GM12878 (cell line): ENCODE measurements at regions not wholly inside any gene's neighbourhood (a gene's known extent, or its start where the extent isn't known, plus 50 kb on each side); places are given as distances from the start of the nearest gene placed in this dataset.

ENCODE experiments used
- ATAC-seq: fragments of 200-7000 bp; cut with Tn5 transposase; 3 replicates; pipeline ENCODE4 v1.9.1; 2020; ENCODE audit warnings: mild to moderate bottlenecking, moderate library complexity
- BruUV-seq: library from RNA; stranded (reverse); fragments of 400-500 nt; replicated peaks from 2 replicates; lab custom pipeline; 2021; lab: Mats Ljungman, UMichigan
- CTCF ChIA-PET: fragments of 300-600 bp; sonication (Branson Sonifier 250); formaldehyde crosslinking; extraction: SDS; loops from one replicate; lab custom pipeline; 2021; ENCODE audit warnings: inconsistent platforms; lab: Yijun Ruan, JAX
- POLR2A ChIA-PET: fragments of 350-600 bp; formaldehyde crosslinking; extraction: SDS; loops from one replicate; lab custom pipeline; 2021; ENCODE audit warnings: inconsistent platforms; lab: Charles Lee
- RAD21 ChIA-PET: fragments of 300-600 bp; sonication (Branson Sonifier 250); formaldehyde crosslinking; loops from one replicate; lab custom pipeline; 2023; ENCODE audit warnings: antibody characterized with exemption; ENCODE audit not compliant: unreplicated experiment; lab: Charles Lee
- SMC1A ChIA-PET: fragments of 300-600 bp; sonication (Branson Sonifier 250); formaldehyde crosslinking; loops from one replicate; lab custom pipeline; 2023; ENCODE audit not compliant: unreplicated experiment, uncharacterized antibody; lab: Charles Lee
- DNase-seq: peaks from one replicate; pipeline ENCODE4 v3.0.0-alpha.2; 2011; ENCODE audit warnings: low read depth, low spot score
- FAIRE-seq: peaks from 3 replicates; lab custom pipeline; 2011; peaks lifted over from hg19 to GRCh38; lab: Jason Lieb, UNC
- H2AFZ ChIP-seq: 2 replicates; pipeline ENCODE4 v1.6.0; 2011; ENCODE audit warnings: low read depth, low read length, control low read depth; ENCODE audit not compliant: control insufficient read depth
- H3K27ac ChIP-seq: 2 replicates; pipeline ENCODE4 v1.5.1; 2011; ENCODE audit warnings: control low read depth; ENCODE audit not compliant: control insufficient read depth, insufficient read depth
- H3K27me3 ChIP-seq, 2 experiments: replicated peaks in 1 of 2; 2 replicates each; pipeline versions ENCODE4 v1.6.0 to v1.6.1; 2011; ENCODE audit warnings: low read length in 1 of 2; ENCODE audit not compliant: control insufficient read depth in 2 of 2, insufficient read depth in 2 of 2
- H3K36me3 ChIP-seq, 2 experiments: 2 replicates each; pipeline ENCODE4 v1.5.1; 2011; ENCODE audit warnings: low read length in 1 of 2; ENCODE audit not compliant: control insufficient read depth in 2 of 2, insufficient read depth in 2 of 2
- H3K4me1 ChIP-seq: 2 replicates; pipeline ENCODE4 v1.6.1; 2011; ENCODE audit warnings: mild to moderate bottlenecking, low read length, moderate library complexity, mixed read lengths; ENCODE audit not compliant: control insufficient read depth, insufficient read depth
- H3K4me2 ChIP-seq: 2 replicates; pipeline ENCODE4 v1.6.0; 2011; ENCODE audit warnings: control low read depth; ENCODE audit not compliant: control insufficient read depth, insufficient read depth
- H3K4me3 ChIP-seq: fragments of 200-600 bp; sonication (generic); 2 replicates; pipeline ENCODE4 v1.5.1; 2016
- H3K79me2 ChIP-seq: 2 replicates; pipeline ENCODE4 v1.6.0; 2011; ENCODE audit warnings: low read length; ENCODE audit not compliant: control insufficient read depth, insufficient read depth
- H3K9ac ChIP-seq: 2 replicates; pipeline ENCODE4 v1.8.0; 2011; ENCODE audit warnings: low read length, control low read depth, mixed read lengths; ENCODE audit not compliant: control insufficient read depth, insufficient read depth
- H3K9me3 ChIP-seq: replicated peaks from 3 replicates; pipeline ENCODE4 v1.5.1; 2011; ENCODE audit warnings: mild to moderate bottlenecking, low read length; ENCODE audit not compliant: control insufficient read depth, insufficient read depth
- H4K20me1 ChIP-seq: 2 replicates; pipeline ENCODE4 v1.6.0; 2011; ENCODE audit not compliant: control insufficient read depth, insufficient read depth
- BACH1 ChIP-seq: fragments of 450-650 bp; IDR thresholded peaks from 2 replicates; pipeline ENCODE4 v1.6.1; 2017; ENCODE audit warnings: mild to moderate bottlenecking, borderline replicate concordance
- CBX5 ChIP-seq: sonication (generic); IDR thresholded peaks from 2 replicates; pipeline ENCODE4 v1.6.1; 2016; ENCODE audit warnings: low read depth, moderate library complexity, mild to moderate bottlenecking, inconsistent platforms
- CHD4 ChIP-seq: fragments of 200-600 bp; sonication (generic); IDR thresholded peaks from 2 replicates; pipeline ENCODE4 v1.6.1; 2016; ENCODE audit warnings: mild to moderate bottlenecking
- EGR1 ChIP-seq, 2 experiments: IDR thresholded peaks; 1 replicate in 1 of 2; 2 replicates in 1 of 2; pipeline ENCODE4 v1.6.1; 2011 to 2012; ENCODE audit warnings: low read depth in 2 of 2, low read length in 2 of 2, borderline replicate concordance in 1 of 2, mild to moderate bottlenecking in 1 of 2, moderate library complexity in 1 of 2
- EP300 ChIP-seq, 2 experiments: fragments of 150-350 bp in 1 of 2; IDR thresholded peaks; 2 replicates each; pipeline ENCODE4 v1.6.1; 2011 to 2012; ENCODE audit warnings: low read depth in 2 of 2, low read length in 2 of 2, borderline replicate concordance in 1 of 2, improper control_type of control experiment in 1 of 2, inconsistent platforms in 1 of 2; ENCODE audit not compliant: control insufficient read depth in 1 of 2
- FOS ChIP-seq: IDR thresholded peaks from 3 replicates; pipeline ENCODE4 v1.6.1; 2011; ENCODE audit warnings: borderline replicate concordance; ENCODE audit not compliant: insufficient read length; ENCODE audit errors: extremely low read depth
- KDM1A ChIP-seq: fragments of 200-600 bp; sonication (generic); IDR thresholded peaks from 2 replicates; pipeline ENCODE4 v1.6.1; 2016; ENCODE audit warnings: borderline replicate concordance
- PAX5 ChIP-seq: IDR thresholded peaks from 2 replicates; pipeline ENCODE4 v1.6.1; 2011; ENCODE audit warnings: low read depth, low read length, borderline replicate concordance
- WGBS: methylation state at CpG from one replicate; pipeline ENCODE4 v1.1.6; 2016; ENCODE audit warnings: low lambda C conversion rate; ENCODE audit not compliant: insufficient replicate concordance, insufficient coverage; ENCODE audit errors: missing lambda C conversion rate; 5-methylcytosine and 5-hydroxymethylcytosine counted together
- in situ Hi-C: fragments of 300-500 bp; cut with MboI; formaldehyde crosslinking; loops from 9 replicates; pipeline ENCODE4 v1.14.3; 2018; ENCODE audit warnings: mixed read lengths
- intact Hi-C: fragments of 100-400 bp; cut with micrococcal nuclease; formaldehyde crosslinking; loops from one replicate; pipeline ENCODE4 v1.14.2; 2022; ENCODE audit not compliant: unreplicated experiment

- no peak for TF ChIP-seq EP300 (IDR thresholded peaks at IDR 0.05; ENCODE audit: borderline replicate concordance in 1 of 2, control insufficient read depth in 1 of 2, low read depth in 2 of 2, low read length in 2 of 2)
- TF ChIP-seq CBX5: no peak
- TF ChIP-seq PAX5: no peak
- no peak for TF ChIP-seq EGR1 (IDR thresholded peaks at IDR 0.05; ENCODE audit: borderline replicate concordance in 1 of 2, low read depth in 2 of 2, low read length in 2 of 2)
- TF ChIP-seq CHD4: no peak
- no peak for TF ChIP-seq FOS
- no peak for TF ChIP-seq KDM1A
- TF ChIP-seq, all 136 proteins: peak for 0
Measured at GRCh38 chr11:122340607-122341290, 224.7 kb upstream of the BLID start (continued).

GRCh38 chr11:122339436-122340060 lies 223.5 kb upstream of the BLID start:
- Histone ChIP-seq H3K79me2 (no peaks in the 10 kb centered on the region), H3K27me3 (no peaks in the 10 kb centered on the region), H3K9ac (no peak overlapping the region), H3K27ac (no peak overlapping the region), H3K36me3 (no peaks in the 10 kb centered on the region)
- intact Hi-C loops: no loop called here
- WGBS: 15% methylated on average over 2 of the region's 2 CpGs
- BruUV-seq: no TSS peak
- in situ Hi-C loops: no loop called here
- no peak for TF ChIP-seq BACH1
- TF ChIP-seq, all 136 proteins: peak for 0
- CTCF ChIA-PET: no interaction called here
- POLR2A ChIA-PET: no interaction called here
- SMC1A ChIA-PET: interaction anchor here (0.7 kb wide), 1 partner anchor 165 kb away, joined by 3 read pairs; no protein-coding TSS in a partner anchor
- H3K9me3 ChIP-seq: no peaks in the 10 kb centered on the region; the same call in 2 of the 3 replicates
- FAIRE-seq (no peak), DNase-seq (no peak), ATAC-seq (no peak)
- no peak overlapping the region for H3K4me2 ChIP-seq
- H4K20me1 ChIP-seq: no peaks in the 10 kb centered on the region
- H3K4me3 ChIP-seq: no peak overlapping the region
- H3K4me1 ChIP-seq: no peaks in the 10 kb centered on the region
- H2AFZ ChIP-seq: no peak overlapping the region
- RAD21 ChIA-PET: no interaction called here
